H1 (cell line): ENCODE measurements at regions not wholly inside any gene's neighbourhood (a gene's known extent, or its start where the extent isn't known, plus 50 kb on each side); places are given as distances from the start of the nearest gene placed in this dataset.

Experiments
- CTCF ChIA-PET: fragments of 300-600 bp; sonication (Branson Sonifier 250); formaldehyde crosslinking; loops from one replicate; lab custom pipeline; 2021; ENCODE audit not compliant: partially characterized antibody; lab: Charles Lee
- POLR2A ChIA-PET: fragments of 300-600 bp; sonication (Branson Sonifier 250); formaldehyde crosslinking; loops from one replicate; lab custom pipeline; 2021; ENCODE audit warnings: inconsistent platforms; ENCODE audit not compliant: partially characterized antibody; lab: Charles Lee
- DNase-seq, 2 experiments: peaks; one replicate each; pipeline versions ENCODE4 v3.0.0 to v3.0.0-alpha.2; 2010 to 2022; ENCODE audit warnings: low spot score in 2 of 2, low read depth in 1 of 2, mixed read lengths in 1 of 2
- FAIRE-seq: peaks from 2 replicates; lab custom pipeline; 2011; peaks lifted over from hg19 to GRCh38; lab: Jason Lieb, UNC
- H2AFZ ChIP-seq: 2 replicates; pipeline ENCODE4 v1.8.1; 2012; ENCODE audit warnings: low read length, inconsistent platforms
- H2AK5ac ChIP-seq: 2 replicates; pipeline ENCODE4 v1.6.1; 2013; ENCODE audit warnings: low read depth, low read length
- H2BK120ac ChIP-seq: replicated peaks from 2 replicates; pipeline ENCODE3; 2013; ENCODE audit warnings: low read depth, low read length, inconsistent platforms
- H2BK12ac ChIP-seq: 2 replicates; pipeline ENCODE4 v1.6.1; 2013; ENCODE audit warnings: low read depth, low read length
- H2BK15ac ChIP-seq: 2 replicates; pipeline ENCODE4 v1.6.1; 2013; ENCODE audit warnings: low read length
- H2BK20ac ChIP-seq: 2 replicates; pipeline ENCODE4 v1.6.1; 2013; ENCODE audit warnings: low read length
- H2BK5ac ChIP-seq: 2 replicates; pipeline ENCODE4 v1.6.1; 2013; ENCODE audit warnings: low read depth, low read length
- H3K14ac ChIP-seq: 2 replicates; pipeline ENCODE4 v1.6.1; 2013; ENCODE audit warnings: inconsistent platforms; ENCODE audit not compliant: insufficient read length
- H3K18ac ChIP-seq: 2 replicates; pipeline ENCODE4 v1.6.1; 2013; ENCODE audit warnings: low read length; ENCODE audit errors: extremely low read depth
- H3K23ac ChIP-seq: 2 replicates; pipeline ENCODE4 v1.6.1; 2013; ENCODE audit warnings: inconsistent platforms; ENCODE audit not compliant: insufficient read length
- H3K23me2 ChIP-seq: 2 replicates; pipeline ENCODE4 v1.6.1; 2013; ENCODE audit warnings: low read depth, low read length
- H3K27ac ChIP-seq: 2 replicates; pipeline ENCODE4 v1.6.1; 2011; ENCODE audit warnings: low read depth, low read length, inconsistent platforms
- H3K27me3 ChIP-seq, 4 experiments: replicated peaks in 1 of 4; 1 replicate in 1 of 4; 2 replicates in 3 of 4; pipeline versions ENCODE4 v1.6.1 to v1.8.1; 2011 to 2013; ENCODE audit warnings: low read length in 3 of 4, mild to moderate bottlenecking in 3 of 4, inconsistent platforms in 2 of 4, mixed read lengths in 2 of 4, moderate library complexity in 1 of 4; ENCODE audit not compliant: control insufficient read depth in 3 of 4, insufficient read depth in 3 of 4; ENCODE audit errors: extremely low read depth in 1 of 4
- H3K36me3 ChIP-seq, 4 experiments: 2 replicates each; pipeline versions ENCODE4 v1.6.1 to v1.8.1; 2011 to 2013; ENCODE audit warnings: mild to moderate bottlenecking in 4 of 4, low read length in 3 of 4, moderate library complexity in 2 of 4, control low read depth in 1 of 4, inconsistent platforms in 1 of 4; ENCODE audit not compliant: insufficient read depth in 4 of 4, control insufficient read depth in 2 of 4
- H3K4ac ChIP-seq: replicated peaks from 2 replicates; pipeline ENCODE3; 2013; ENCODE audit warnings: low read length, low read depth, mixed read lengths, inconsistent platforms; ENCODE audit not compliant: insufficient read length
- H3K4me1 ChIP-seq, 4 experiments: replicated peaks in 1 of 4; 1 replicate in 1 of 4; 2 replicates in 3 of 4; pipeline versions ENCODE4 v1.6.1 to v1.8.1; 2011 to 2013; ENCODE audit warnings: low read length in 3 of 4, inconsistent platforms in 2 of 4, mixed read lengths in 1 of 4; ENCODE audit not compliant: insufficient read depth in 4 of 4, control insufficient read depth in 3 of 4
- H3K4me2 ChIP-seq, 2 experiments: 2 replicates each; pipeline versions ENCODE4 v1.6.1 to v1.8.1; 2011 to 2013; ENCODE audit warnings: low read depth in 2 of 2, low read length in 2 of 2, control low read depth in 1 of 2, inconsistent platforms in 1 of 2, mild to moderate bottlenecking in 1 of 2; ENCODE audit not compliant: insufficient read depth in 1 of 2
- H3K4me3 ChIP-seq, 4 experiments: fragments of 200-600, 300-600 bp in 1 of 4; sonication (generic), shearing (Covaris generic), sonication (Bioruptor Twin) in 1 of 4; 2 replicates each; pipeline versions ENCODE4 v1.5.1 to v1.8.1; 2011 to 2016; ENCODE audit warnings: low read length in 4 of 4, low read depth in 3 of 4, control low read depth in 2 of 4, inconsistent platforms in 2 of 4, mild to moderate bottlenecking in 2 of 4, mixed read lengths in 1 of 4, moderate library complexity in 1 of 4; ENCODE audit not compliant: insufficient read depth in 2 of 4; ENCODE audit errors: extremely low read depth in 1 of 4
- H3K56ac ChIP-seq: replicated peaks from 2 replicates; pipeline ENCODE3; 2013; ENCODE audit warnings: low read depth, mild to moderate bottlenecking, mixed read lengths, low read length, inconsistent platforms; ENCODE audit not compliant: insufficient read length
- H3K79me1 ChIP-seq: 2 replicates; pipeline ENCODE4 v1.6.1; 2013; ENCODE audit warnings: low read depth, low read length, control low read depth
- H3K79me2 ChIP-seq, 2 experiments: 2 replicates each; pipeline versions ENCODE4 v1.6.1 to v1.8.1; 2012 to 2013; ENCODE audit warnings: low read length in 2 of 2, mild to moderate bottlenecking in 2 of 2, inconsistent platforms in 1 of 2; ENCODE audit not compliant: insufficient read depth in 2 of 2, control insufficient read depth in 1 of 2
- H3K9ac ChIP-seq, 4 experiments: replicated peaks in 1 of 4; 1 replicate in 1 of 4; 2 replicates in 3 of 4; pipeline versions ENCODE4 v1.6.1 to v1.8.1; 2011 to 2013; ENCODE audit warnings: low read depth in 3 of 4, low read length in 3 of 4, control low read depth in 2 of 4, mild to moderate bottlenecking in 2 of 4, moderate library complexity in 2 of 4, inconsistent platforms in 1 of 4; ENCODE audit errors: extremely low read depth in 1 of 4
- H3K9me3 ChIP-seq, 2 experiments: 2 replicates each; pipeline versions ENCODE4 v1.6.1 to v1.8.1; 2012 to 2013; ENCODE audit warnings: mild to moderate bottlenecking in 2 of 2, moderate library complexity in 2 of 2, control low read depth in 1 of 2, inconsistent platforms in 1 of 2, low read depth in 1 of 2, low read length in 1 of 2, mixed read lengths in 1 of 2; ENCODE audit not compliant: insufficient read depth in 2 of 2
- H4K20me1 ChIP-seq, 2 experiments: replicated peaks in 1 of 2; 2 replicates each; pipeline versions ENCODE3 to v1.8.1; 2011 to 2013; ENCODE audit warnings: inconsistent platforms in 2 of 2, low read length in 2 of 2, mild to moderate bottlenecking in 1 of 2; ENCODE audit not compliant: insufficient read depth in 2 of 2, control insufficient read depth in 1 of 2
- H4K5ac ChIP-seq: 2 replicates; pipeline ENCODE4 v1.6.1; 2013; ENCODE audit warnings: low read length, low read depth, mixed read lengths, inconsistent platforms; ENCODE audit not compliant: insufficient read length
- H4K8ac ChIP-seq: 2 replicates; pipeline ENCODE4 v1.8.0; 2013; ENCODE audit warnings: mild to moderate bottlenecking, moderate library complexity, low read length, inconsistent platforms; ENCODE audit not compliant: insufficient read depth; ENCODE audit errors: extremely low read depth
- H4K91ac ChIP-seq: replicated peaks from 2 replicates; pipeline ENCODE3; 2013; ENCODE audit warnings: low read length, mixed read lengths, inconsistent platforms; ENCODE audit not compliant: insufficient read length
- JUN ChIP-seq: IDR thresholded peaks from 2 replicates; pipeline ENCODE4 v1.6.1; 2011; ENCODE audit warnings: low read depth, mild to moderate bottlenecking, improper control_type of control experiment, low read length
- JUND ChIP-seq: IDR thresholded peaks from 2 replicates; pipeline ENCODE4 v1.6.1; 2011; ENCODE audit warnings: mild to moderate bottlenecking, improper control_type of control experiment, low read length
- KDM4A ChIP-seq: IDR thresholded peaks from one replicate; pipeline ENCODE4 v1.7.1; 2012; ENCODE audit warnings: low read depth, mild to moderate bottlenecking, moderate library complexity, low read length, inconsistent platforms; ENCODE audit not compliant: severe bottlenecking
- NANOG ChIP-seq: IDR thresholded peaks from 2 replicates; pipeline ENCODE4 v1.6.1; 2011; ENCODE audit warnings: low read length, low read depth, mild to moderate bottlenecking, inconsistent platforms; ENCODE audit not compliant: insufficient read depth, poor library complexity, severe bottlenecking
- RAD21 ChIP-seq, 2 experiments: IDR thresholded peaks in 1 of 2; conservative IDR thresholded peaks in 1 of 2; 2 replicates each; pipeline ENCODE4 v1.6.1; 2011; ENCODE audit warnings: low read depth in 2 of 2, low read length in 2 of 2, improper control_type of control experiment in 1 of 2, inconsistent platforms in 1 of 2, mild to moderate bottlenecking in 1 of 2, moderate library complexity in 1 of 2
- TAF1 ChIP-seq: IDR thresholded peaks from 2 replicates; pipeline ENCODE4 v1.6.1; 2011; ENCODE audit warnings: mild to moderate bottlenecking, low read depth, low read length
- WGBS, 2 experiments: shearing (Covaris generic) in 1 of 2; methylation state at CpG; one replicate each; pipeline versions ENCODE4 v1.1.6 to v1.1.7; 2013 to 2015; ENCODE audit warnings: low lambda C conversion rate in 2 of 2, mixed read lengths in 2 of 2, inconsistent platforms in 1 of 2, low coverage in 1 of 2, missing lambda C conversion rate in 1 of 2; ENCODE audit not compliant: insufficient replicate concordance in 2 of 2, insufficient coverage in 1 of 2, insufficient read length in 1 of 2; ENCODE audit errors: extremely low coverage in 1 of 2, missing lambda C conversion rate in 1 of 2; 5-methylcytosine and 5-hydroxymethylcytosine counted together

- H3K9ac ChIP-seq = no peak overlapping the region
- H3K4ac ChIP-seq = no peak overlapping the region
- H3K18ac ChIP-seq = no peak overlapping the region
- H3K4me2 ChIP-seq = peak overlapping the region in 1 of 2 experiments; percentile 25; a peak in 1 of 4 replicates
- H2BK12ac ChIP-seq = 0 out of 2 replicates have a peak overlapping the region, but pooled peaks have one; percentile 23
- H3K14ac ChIP-seq = no peak overlapping the region
- FAIRE-seq = peak; percentile 93
- no peak overlapping the region for H3K27ac ChIP-seq
- peak; percentile 83 for TF ChIP-seq JUND
- 0 out of 2 replicates have a peak, but pooled peaks have one; percentile 31 for TF ChIP-seq JUN
- 0 out of 4 replicates have a peak, but pooled peaks of 1 of the 2 experiments have one; percentile 2 for TF ChIP-seq RAD21 (IDR thresholded peaks at IDR 0.05 in 1 of 2, conservative IDR thresholded peaks at IDR 0.05 in 1 of 2; ENCODE audit: low read depth in 2 of 2, low read length in 2 of 2)
- TF ChIP-seq KDM4A = no peak
- no peak for TF ChIP-seq TAF1
- peak; percentile 34 for TF ChIP-seq NANOG
- TF ChIP-seq, all 59 proteins: peak for 4
- Histone ChIP-seq H2BK5ac (no peak overlapping the region), H4K20me1 (no peaks in the 10 kb centered on the region), H3K56ac (no peak overlapping the region), H3K79me1 (no peaks in the 10 kb centered on the region), H3K4me1 (peaks cover 0 to 7% (median 2%) of the 10 kb centered on the region in 4 experiments; a peak in 2 of 7 replicates), H4K8ac (no peak overlapping the region), H4K91ac (no peak overlapping the region), H3K4me3 (peak overlapping the region in 1 of 4 experiments; percentile 13; a peak in 1 of 8 replicates), H2BK15ac (no peak overlapping the region), H3K27me3 (no peaks in the 10 kb centered on the region), H2BK20ac (no peak overlapping the region), H3K23ac (no peak overlapping the region), H3K36me3 (no peaks in the 10 kb centered on the region), H4K5ac (no peak overlapping the region), H3K79me2 (no peaks in the 10 kb centered on the region), H3K9me3 (no peaks in the 10 kb centered on the region), H2AFZ (no peak overlapping the region), H2AK5ac (no peak overlapping the region), H3K23me2 (no peaks in the 10 kb centered on the region), H2BK120ac (no peak overlapping the region)
- 23% methylated on average over 4 of the region's 4 CpGs; no CpG with 5 or more reads in 1 of the 2 experiments for WGBS, 2 experiments
- ChIA-PET POLR2A (no interaction called here), CTCF (interaction anchor here (1.3 kb wide), 1 partner anchor 99 kb away, joined by 5 read pairs; no protein-coding TSS in a partner anchor)
- DNase-seq = peak in 1 of 2 experiments; percentile 27
Observed at GRCh38 chrY:19142093-19142492, 368.6 kb upstream of the HSFY2 start.
